ENCODE measurements at regions not wholly inside any gene's neighbourhood (a gene's known extent, or its start where the extent isn't known, plus 50 kb on each side); places are given as distances from the start of the nearest gene placed in this dataset.

- TF ChIP-seq GFI1B (tag by site-specific recombination; IDR thresholded peaks at IDR 0.05), result no peak
- no peak for TF ChIP-seq ZNF292 (tag by site-specific recombination; IDR thresholded peaks at IDR 0.05; ENCODE audit: borderline replicate concordance, low read depth)
- TF ChIP-seq, protein P1, sequence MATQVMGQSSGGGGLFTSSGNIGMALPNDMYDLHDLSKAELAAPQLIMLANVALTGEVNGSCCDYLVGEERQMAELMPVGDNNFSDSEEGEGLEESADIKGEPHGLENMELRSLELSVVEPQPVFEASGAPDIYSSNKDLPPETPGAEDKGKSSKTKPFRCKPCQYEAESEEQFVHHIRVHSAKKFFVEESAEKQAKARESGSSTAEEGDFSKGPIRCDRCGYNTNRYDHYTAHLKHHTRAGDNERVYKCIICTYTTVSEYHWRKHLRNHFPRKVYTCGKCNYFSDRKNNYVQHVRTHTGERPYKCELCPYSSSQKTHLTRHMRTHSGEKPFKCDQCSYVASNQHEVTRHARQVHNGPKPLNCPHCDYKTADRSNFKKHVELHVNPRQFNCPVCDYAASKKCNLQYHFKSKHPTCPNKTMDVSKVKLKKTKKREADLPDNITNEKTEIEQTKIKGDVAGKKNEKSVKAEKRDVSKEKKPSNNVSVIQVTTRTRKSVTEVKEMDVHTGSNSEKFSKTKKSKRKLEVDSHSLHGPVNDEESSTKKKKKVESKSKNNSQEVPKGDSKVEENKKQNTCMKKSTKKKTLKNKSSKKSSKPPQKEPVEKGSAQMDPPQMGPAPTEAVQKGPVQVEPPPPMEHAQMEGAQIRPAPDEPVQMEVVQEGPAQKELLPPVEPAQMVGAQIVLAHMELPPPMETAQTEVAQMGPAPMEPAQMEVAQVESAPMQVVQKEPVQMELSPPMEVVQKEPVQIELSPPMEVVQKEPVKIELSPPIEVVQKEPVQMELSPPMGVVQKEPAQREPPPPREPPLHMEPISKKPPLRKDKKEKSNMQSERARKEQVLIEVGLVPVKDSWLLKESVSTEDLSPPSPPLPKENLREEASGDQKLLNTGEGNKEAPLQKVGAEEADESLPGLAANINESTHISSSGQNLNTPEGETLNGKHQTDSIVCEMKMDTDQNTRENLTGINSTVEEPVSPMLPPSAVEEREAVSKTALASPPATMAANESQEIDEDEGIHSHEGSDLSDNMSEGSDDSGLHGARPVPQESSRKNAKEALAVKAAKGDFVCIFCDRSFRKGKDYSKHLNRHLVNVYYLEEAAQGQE (tag by site-specific recombination; IDR thresholded peaks at IDR 0.05), result no peak
- TF ChIP-seq, protein P2, sequence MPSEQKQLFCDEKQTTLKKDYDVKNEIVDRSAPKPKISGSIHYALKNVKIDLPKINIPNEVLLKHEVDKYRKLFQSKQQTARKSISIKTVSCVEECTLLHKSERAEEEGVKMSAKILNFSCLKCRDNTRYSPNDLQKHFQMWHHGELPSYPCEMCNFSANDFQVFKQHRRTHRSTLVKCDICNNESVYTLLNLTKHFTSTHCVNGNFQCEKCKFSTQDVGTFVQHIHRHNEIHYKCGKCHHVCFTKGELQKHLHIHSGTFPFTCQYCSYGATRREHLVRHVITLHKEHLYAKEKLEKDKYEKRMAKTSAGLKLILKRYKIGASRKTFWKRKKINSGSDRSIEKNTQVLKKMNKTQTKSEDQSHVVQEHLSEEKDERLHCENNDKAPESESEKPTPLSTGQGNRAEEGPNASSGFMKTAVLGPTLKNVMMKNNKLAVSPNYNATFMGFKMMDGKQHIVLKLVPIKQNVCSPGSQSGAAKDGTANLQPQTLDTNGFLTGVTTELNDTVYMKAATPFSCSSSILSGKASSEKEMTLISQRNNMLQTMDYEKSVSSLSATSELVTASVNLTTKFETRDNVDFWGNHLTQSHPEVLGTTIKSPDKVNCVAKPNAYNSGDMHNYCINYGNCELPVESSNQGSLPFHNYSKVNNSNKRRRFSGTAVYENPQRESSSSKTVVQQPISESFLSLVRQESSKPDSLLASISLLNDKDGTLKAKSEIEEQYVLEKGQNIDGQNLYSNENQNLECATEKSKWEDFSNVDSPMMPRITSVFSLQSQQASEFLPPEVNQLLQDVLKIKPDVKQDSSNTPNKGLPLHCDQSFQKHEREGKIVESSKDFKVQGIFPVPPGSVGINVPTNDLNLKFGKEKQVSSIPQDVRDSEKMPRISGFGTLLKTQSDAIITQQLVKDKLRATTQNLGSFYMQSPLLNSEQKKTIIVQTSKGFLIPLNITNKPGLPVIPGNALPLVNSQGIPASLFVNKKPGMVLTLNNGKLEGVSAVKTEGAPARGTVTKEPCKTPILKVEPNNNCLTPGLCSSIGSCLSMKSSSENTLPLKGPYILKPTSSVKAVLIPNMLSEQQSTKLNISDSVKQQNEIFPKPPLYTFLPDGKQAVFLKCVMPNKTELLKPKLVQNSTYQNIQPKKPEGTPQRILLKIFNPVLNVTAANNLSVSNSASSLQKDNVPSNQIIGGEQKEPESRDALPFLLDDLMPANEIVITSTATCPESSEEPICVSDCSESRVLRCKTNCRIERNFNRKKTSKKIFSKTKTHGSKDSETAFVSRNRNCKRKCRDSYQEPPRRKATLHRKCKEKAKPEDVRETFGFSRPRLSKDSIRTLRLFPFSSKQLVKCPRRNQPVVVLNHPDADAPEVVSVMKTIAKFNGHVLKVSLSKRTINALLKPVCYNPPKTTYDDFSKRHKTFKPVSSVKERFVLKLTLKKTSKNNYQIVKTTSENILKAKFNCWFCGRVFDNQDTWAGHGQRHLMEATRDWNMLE (tag by site-specific recombination; conservative IDR thresholded peaks at IDR 0.05; ENCODE audit: low read depth), result no peak
These were observed 278.3 kb downstream of the ALG10 start for GRCh38 chr12:34300376-34301250.
